ENCODE measurements at regions not wholly inside any gene's neighbourhood (a gene's known extent, or its start where the extent isn't known, plus 50 kb on each side); places are given as distances from the start of the nearest gene placed in this dataset.

- Mint-ChIP-seq H3K27ac (no peak overlapping the region), H3K27me3 (peaks cover 0 to 25% (median 4%) of the 10 kb centered on the region in 5 donors), H3K9me3 (peaks cover 0 to 3% (median 0%) of the 10 kb centered on the region in 9 donors), H3K4me3 (no peak overlapping the region), H3K36me3 (no peaks in the 10 kb centered on the region), H3K4me1 (no peaks in the 10 kb centered on the region)
- POLR2A ChIA-PET: no interaction called here
- DNase-seq: no peak
- ATAC-seq: no peak
Observed at GRCh38 chr3:66142079-66142478, 78.7 kb upstream of the SLC25A26 start.

GRCh38 chr3:66140743-66141372, 79.9 kb upstream of the SLC25A26 start:
- ATAC-seq: no peak
- H3K4me3 Mint-ChIP-seq: no peak overlapping the region
- H3K4me1 Mint-ChIP-seq: no peaks in the 10 kb centered on the region
- no peaks in the 10 kb centered on the region for H3K36me3 Mint-ChIP-seq
- DNase-seq: no peak
- H3K27me3 Mint-ChIP-seq: peaks cover 0 to 25% (median 4%) of the 10 kb centered on the region in 5 donors
- POLR2A ChIA-PET: no interaction called here
- no peak overlapping the region for H3K27ac Mint-ChIP-seq
- H3K9me3 Mint-ChIP-seq: peaks cover 0 to 3% (median 0%) of the 10 kb centered on the region in 9 donors

- H3K36me3 Mint-ChIP-seq: no peaks in the 10 kb centered on the region
- H3K4me3 Mint-ChIP-seq: no peak overlapping the region
- peaks cover 0 to 3% (median 0%) of the 10 kb centered on the region in 9 donors for H3K9me3 Mint-ChIP-seq
- H3K27me3 Mint-ChIP-seq: peaks cover 0 to 25% (median 4%) of the 10 kb centered on the region in 5 donors
- ATAC-seq: no peak
- no peak for DNase-seq
- POLR2A ChIA-PET: no interaction called here
- no peak overlapping the region for H3K27ac Mint-ChIP-seq
- H3K4me1 Mint-ChIP-seq: no peaks in the 10 kb centered on the region
Observed at GRCh38 chr3:66140106-66140505, 80.7 kb upstream of the SLC25A26 start.

- no peak for DNase-seq
- Mint-ChIP-seq H3K27me3 (peaks cover 0 to 25% (median 4%) of the 10 kb centered on the region in 5 donors), H3K27ac (no peak overlapping the region), H3K9me3 (peaks cover 0 to 3% (median 0%) of the 10 kb centered on the region in 9 donors), H3K4me1 (no peaks in the 10 kb centered on the region), H3K4me3 (no peak overlapping the region), H3K36me3 (no peaks in the 10 kb centered on the region)
- ATAC-seq: no peak
- POLR2A ChIA-PET: no interaction called here
Observed at GRCh38 chr3:66139415-66139814, 81.4 kb upstream of the SLC25A26 start.

- Mint-ChIP-seq H3K4me3 (no peak overlapping the region), H3K4me1 (no peaks in the 10 kb centered on the region), H3K27ac (no peak overlapping the region), H3K27me3 (peaks cover 2 to 17% (median 4%) of the 10 kb centered on the region in 5 donors), H3K36me3 (no peaks in the 10 kb centered on the region), H3K9me3 (peaks cover 0 to 3% (median 0%) of the 10 kb centered on the region in 9 donors)
- POLR2A ChIA-PET: no interaction called here
- no peak for ATAC-seq
- no peak for DNase-seq
Observed at GRCh38 chr3:66138336-66139313, 82.2 kb upstream of the SLC25A26 start.

GRCh38 chr3:66136597-66136996, 84.2 kb upstream of the SLC25A26 start:
- no peak for ATAC-seq
- H3K27me3 Mint-ChIP-seq: peaks cover 0 to 6% (median 2%) of the 10 kb centered on the region in 5 donors
- no peak overlapping the region for H3K4me3 Mint-ChIP-seq
- no peak for DNase-seq
- POLR2A ChIA-PET: no interaction called here
- H3K36me3 Mint-ChIP-seq: no peaks in the 10 kb centered on the region
- no peak overlapping the region for H3K27ac Mint-ChIP-seq
- H3K9me3 Mint-ChIP-seq: peaks cover 0 to 3% (median 0%) of the 10 kb centered on the region in 9 donors
- H3K4me1 Mint-ChIP-seq: no peaks in the 10 kb centered on the region

- Mint-ChIP-seq H3K4me3 (no peak overlapping the region), H3K27me3 (peaks cover 0 to 2% (median under 1%) of the 10 kb centered on the region in 5 donors), H3K4me1 (no peaks in the 10 kb centered on the region), H3K27ac (no peak overlapping the region), H3K9me3 (no peaks in the 10 kb centered on the region), H3K36me3 (no peaks in the 10 kb centered on the region)
- no peak for DNase-seq
- POLR2A ChIA-PET: no interaction called here
- no peak for ATAC-seq
Observed at GRCh38 chr3:66133853-66134445, 86.9 kb upstream of the SLC25A26 start.

GRCh38 chr3:66133050-66133757, 87.6 kb upstream of the SLC25A26 start:
- Mint-ChIP-seq H3K4me3 (no peak overlapping the region), H3K27ac (no peak overlapping the region), H3K27me3 (peaks cover 0 to 2% (median 0%) of the 10 kb centered on the region in 5 donors), H3K4me1 (no peaks in the 10 kb centered on the region), H3K9me3 (no peaks in the 10 kb centered on the region), H3K36me3 (no peaks in the 10 kb centered on the region)
- ATAC-seq: no peak
- POLR2A ChIA-PET: no interaction called here
- no peak for DNase-seq

- POLR2A ChIA-PET: no interaction called here
- no peak overlapping the region for H3K4me3 Mint-ChIP-seq
- no peaks in the 10 kb centered on the region for H3K9me3 Mint-ChIP-seq
- H3K27ac Mint-ChIP-seq: no peak overlapping the region
- H3K4me1 Mint-ChIP-seq: no peaks in the 10 kb centered on the region
- DNase-seq (no peak), ATAC-seq (no peak)
- H3K36me3 Mint-ChIP-seq: no peaks in the 10 kb centered on the region
- peaks cover 0 to 9% (median 5%) of the 10 kb centered on the region in 5 donors for H3K27me3 Mint-ChIP-seq
Observed at GRCh38 chr3:66128623-66129022, 89.9 kb upstream of the MAGI1 start.

GRCh38 chr3:66121318-66121717, 82.6 kb upstream of the MAGI1 start:
- H3K4me3 Mint-ChIP-seq: no peak overlapping the region
- no peak for ATAC-seq
- H3K27ac Mint-ChIP-seq: no peak overlapping the region
- no peaks in the 10 kb centered on the region for H3K4me1 Mint-ChIP-seq
- H3K36me3 Mint-ChIP-seq: no peaks in the 10 kb centered on the region
- DNase-seq: no peak
- no peaks in the 10 kb centered on the region for H3K9me3 Mint-ChIP-seq
- peaks cover 4 to 20% (median 11%) of the 10 kb centered on the region in 5 donors for H3K27me3 Mint-ChIP-seq
- POLR2A ChIA-PET: no interaction called here

- POLR2A ChIA-PET: no interaction called here
- no peaks in the 10 kb centered on the region for H3K36me3 Mint-ChIP-seq
- H3K27ac Mint-ChIP-seq: no peak overlapping the region
- ATAC-seq (no peak), DNase-seq (no peak)
- H3K9me3 Mint-ChIP-seq: no peaks in the 10 kb centered on the region
- peaks cover 5 to 22% (median 10%) of the 10 kb centered on the region in 5 donors for H3K27me3 Mint-ChIP-seq
- H3K4me1 Mint-ChIP-seq: no peaks in the 10 kb centered on the region
- no peak overlapping the region for H3K4me3 Mint-ChIP-seq
Observed at GRCh38 chr3:66115858-66116654, 77.3 kb upstream of the MAGI1 start.

GRCh38 chr3:66113542-66113941, 74.8 kb upstream of the MAGI1 start:
- Mint-ChIP-seq H3K4me1 (no peaks in the 10 kb centered on the region), H3K36me3 (no peaks in the 10 kb centered on the region), H3K9me3 (no peaks in the 10 kb centered on the region), H3K27ac (no peak overlapping the region), H3K4me3 (no peak overlapping the region), H3K27me3 (peaks cover 5 to 22% (median 12%) of the 10 kb centered on the region in 5 donors)
- no peak for DNase-seq
- POLR2A ChIA-PET: no interaction called here
- no peak for ATAC-seq

Data from naive thymus-derived CD8-positive, alpha-beta T cell (primary cell).